Activated CD8-positive, alpha-beta T cell treated with anti-CD3 and anti-CD28 coated beads, Interleukin-2, amount 10 ng/mL, durations not matched to agents 7 days and 5 days (primary cell): ENCODE measurements at regions not wholly inside any gene's neighbourhood (a gene's known extent, or its start where the extent isn't known, plus 50 kb on each side); places are given as distances from the start of the nearest gene placed in this dataset.

Experiments used
- ATAC-seq: fragments of 150-1000 bp; cut with Tn5 transposase; one replicate; pipeline ENCODE4 v1.10.0; 2021; ENCODE audit warnings: moderate library complexity
- CTCF ChIA-PET: fragments of 350-600 bp; sonication (Branson Sonifier 250); formaldehyde crosslinking; loops from one replicate; lab custom pipeline; 2021; ENCODE audit warnings: antibody characterized with exemption; lab: Charles Lee
- POLR2A ChIA-PET: fragments of 350-600 bp; sonication (Branson Sonifier 250); formaldehyde crosslinking; loops from one replicate; lab custom pipeline; 2021; ENCODE audit warnings: antibody characterized with exemption; lab: Charles Lee
- DNase-seq: peaks from one replicate; pipeline ENCODE4 v3.0.0-alpha.2; 2020
- H3K27ac Mint-ChIP-seq: one replicate; pipeline ENCODE4 v1.8.0; 2021; ENCODE audit warnings: mild to moderate bottlenecking, mixed read lengths
- H3K27me3 Mint-ChIP-seq: one replicate; pipeline ENCODE4 v1.8.0; 2021; ENCODE audit warnings: low read depth, mixed read lengths
- H3K36me3 Mint-ChIP-seq: one replicate; pipeline ENCODE4 v1.8.0; 2021; ENCODE audit warnings: low read depth, mixed read lengths
- H3K4me1 Mint-ChIP-seq: one replicate; pipeline ENCODE4 v1.8.0; 2021; ENCODE audit warnings: low read depth, mixed read lengths
- H3K4me3 Mint-ChIP-seq: one replicate; pipeline ENCODE4 v1.8.0; 2021; ENCODE audit warnings: mild to moderate bottlenecking, mixed read lengths
- H3K9me3 Mint-ChIP-seq: one replicate; pipeline ENCODE4 v1.8.0; 2022; ENCODE audit warnings: mixed read lengths; ENCODE audit not compliant: insufficient read depth

- no peak overlapping the region for H3K4me3 Mint-ChIP-seq
- H3K4me1 Mint-ChIP-seq, result no peaks in the 10 kb centered on the region
- ChIA-PET CTCF (no interaction called here), POLR2A (no interaction called here)
- H3K9me3 Mint-ChIP-seq, result no peaks in the 10 kb centered on the region
- H3K27ac Mint-ChIP-seq, result no peak overlapping the region
- no peak for DNase-seq
- ATAC-seq, result no peak
- H3K27me3 Mint-ChIP-seq, result no peaks in the 10 kb centered on the region
- H3K36me3 Mint-ChIP-seq, result no peaks in the 10 kb centered on the region
Observed at GRCh38 chr12:29883525-29883924, 99.8 kb upstream of the TMTC1 start.

GRCh38 chr12:29882846-29883245 is 99.1 kb upstream of the TMTC1 start:
- no peak for DNase-seq
- Mint-ChIP-seq H3K9me3 (no peaks in the 10 kb centered on the region), H3K27ac (no peak overlapping the region), H3K4me1 (no peaks in the 10 kb centered on the region), H3K36me3 (no peaks in the 10 kb centered on the region), H3K4me3 (no peak overlapping the region), H3K27me3 (no peaks in the 10 kb centered on the region)
- POLR2A ChIA-PET, result no interaction called here
- ATAC-seq, result no peak
- CTCF ChIA-PET, result no interaction called here

GRCh38 chr12:29880987-29881386 is 97.2 kb upstream of the TMTC1 start:
- H3K4me1 Mint-ChIP-seq, result no peaks in the 10 kb centered on the region
- H3K27ac Mint-ChIP-seq, result no peak overlapping the region
- H3K4me3 Mint-ChIP-seq, result no peak overlapping the region
- ChIA-PET POLR2A (no interaction called here), CTCF (no interaction called here)
- H3K9me3 Mint-ChIP-seq, result no peaks in the 10 kb centered on the region
- H3K36me3 Mint-ChIP-seq, result no peaks in the 10 kb centered on the region
- ATAC-seq (no peak), DNase-seq (no peak)
- H3K27me3 Mint-ChIP-seq, result no peaks in the 10 kb centered on the region

- ATAC-seq, result no peak
- Mint-ChIP-seq H3K27ac (no peak overlapping the region), H3K4me3 (no peak overlapping the region), H3K4me1 (no peaks in the 10 kb centered on the region), H3K9me3 (no peaks in the 10 kb centered on the region), H3K27me3 (no peaks in the 10 kb centered on the region), H3K36me3 (no peaks in the 10 kb centered on the region)
- CTCF ChIA-PET, result no interaction called here
- POLR2A ChIA-PET, result no interaction called here
- DNase-seq, result no peak
Observed at GRCh38 chr12:29879606-29880308, 96.0 kb upstream of the TMTC1 start.

- H3K4me1 Mint-ChIP-seq, result no peaks in the 10 kb centered on the region
- POLR2A ChIA-PET, result no interaction called here
- H3K4me3 Mint-ChIP-seq, result no peak overlapping the region
- no peak overlapping the region for H3K27ac Mint-ChIP-seq
- DNase-seq (no peak), ATAC-seq (no peak)
- H3K36me3 Mint-ChIP-seq, result no peaks in the 10 kb centered on the region
- H3K27me3 Mint-ChIP-seq, result no peaks in the 10 kb centered on the region
- CTCF ChIA-PET, result no interaction called here
- no peaks in the 10 kb centered on the region for H3K9me3 Mint-ChIP-seq
Observed at GRCh38 chr12:29869946-29870345, 86.2 kb upstream of the TMTC1 start.

- H3K27ac Mint-ChIP-seq, result no peak overlapping the region
- ChIA-PET POLR2A (no interaction called here), CTCF (no interaction called here)
- no peaks in the 10 kb centered on the region for H3K27me3 Mint-ChIP-seq
- DNase-seq, result no peak
- no peak overlapping the region for H3K4me3 Mint-ChIP-seq
- H3K4me1 Mint-ChIP-seq, result no peaks in the 10 kb centered on the region
- H3K36me3 Mint-ChIP-seq, result no peaks in the 10 kb centered on the region
- no peak for ATAC-seq
- no peaks in the 10 kb centered on the region for H3K9me3 Mint-ChIP-seq
Observed at GRCh38 chr12:29867823-29868222, 84.1 kb upstream of the TMTC1 start.

- H3K27me3 Mint-ChIP-seq, result no peaks in the 10 kb centered on the region
- ATAC-seq (no peak), DNase-seq (no peak)
- no peak overlapping the region for H3K27ac Mint-ChIP-seq
- CTCF ChIA-PET, result no interaction called here
- no peak overlapping the region for H3K4me3 Mint-ChIP-seq
- no peaks in the 10 kb centered on the region for H3K4me1 Mint-ChIP-seq
- no peaks in the 10 kb centered on the region for H3K9me3 Mint-ChIP-seq
- no peaks in the 10 kb centered on the region for H3K36me3 Mint-ChIP-seq
- POLR2A ChIA-PET, result no interaction called here
Observed at GRCh38 chr12:29863665-29864064, 79.9 kb upstream of the TMTC1 start.

GRCh38 chr12:29858270-29858786 is 74.6 kb upstream of the TMTC1 start:
- Mint-ChIP-seq H3K4me3 (no peak overlapping the region), H3K27ac (no peak overlapping the region), H3K4me1 (no peaks in the 10 kb centered on the region), H3K9me3 (no peaks in the 10 kb centered on the region), H3K36me3 (no peaks in the 10 kb centered on the region), H3K27me3 (no peaks in the 10 kb centered on the region)
- ATAC-seq (no peak), DNase-seq (no peak)
- POLR2A ChIA-PET, result no interaction called here
- CTCF ChIA-PET, result no interaction called here

- no peak for ATAC-seq
- H3K27me3 Mint-ChIP-seq, result no peaks in the 10 kb centered on the region
- H3K9me3 Mint-ChIP-seq, result no peaks in the 10 kb centered on the region
- H3K4me1 Mint-ChIP-seq, result no peaks in the 10 kb centered on the region
- DNase-seq, result no peak
- POLR2A ChIA-PET, result no interaction called here
- H3K36me3 Mint-ChIP-seq, result no peaks in the 10 kb centered on the region
- H3K4me3 Mint-ChIP-seq, result no peak overlapping the region
- H3K27ac Mint-ChIP-seq, result no peak overlapping the region
- CTCF ChIA-PET, result interaction anchor here (0.7 kb wide), 1 partner anchor 93 kb away, joined by 3 read pairs; no protein-coding TSS in a partner anchor
Observed at GRCh38 chr12:29847246-29847645, 63.5 kb upstream of the TMTC1 start.

GRCh38 chr12:29844667-29845066 is 60.9 kb upstream of the TMTC1 start:
- no peaks in the 10 kb centered on the region for H3K4me1 Mint-ChIP-seq
- no peak overlapping the region for H3K27ac Mint-ChIP-seq
- no peaks in the 10 kb centered on the region for H3K36me3 Mint-ChIP-seq
- POLR2A ChIA-PET, result no interaction called here
- ATAC-seq, result no peak
- peaks cover 6% of the 10 kb centered on the region for H3K9me3 Mint-ChIP-seq
- no peak for DNase-seq
- CTCF ChIA-PET, result no interaction called here
- no peaks in the 10 kb centered on the region for H3K27me3 Mint-ChIP-seq
- H3K4me3 Mint-ChIP-seq, result no peak overlapping the region

GRCh38 chr12:29843036-29843435 is 59.3 kb upstream of the TMTC1 start:
- no peak for ATAC-seq
- ChIA-PET CTCF (no interaction called here), POLR2A (no interaction called here)
- Mint-ChIP-seq H3K36me3 (no peaks in the 10 kb centered on the region), H3K9me3 (peaks cover 18% of the 10 kb centered on the region), H3K27me3 (no peaks in the 10 kb centered on the region), H3K4me3 (no peak overlapping the region), H3K27ac (no peak overlapping the region), H3K4me1 (no peaks in the 10 kb centered on the region)
- DNase-seq, result no peak

GRCh38 chr12:29838768-29839167 is 55.0 kb upstream of the TMTC1 start:
- Mint-ChIP-seq H3K4me1 (no peaks in the 10 kb centered on the region), H3K27me3 (no peaks in the 10 kb centered on the region), H3K9me3 (peaks cover 26% of the 10 kb centered on the region), H3K36me3 (no peaks in the 10 kb centered on the region), H3K27ac (no peak overlapping the region), H3K4me3 (no peak overlapping the region)
- ChIA-PET POLR2A (no interaction called here), CTCF (no interaction called here)
- DNase-seq (no peak), ATAC-seq (no peak)
